ENCODE measurements at regions not wholly inside any gene's neighbourhood (a gene's known extent, or its start where the extent isn't known, plus 50 kb on each side); places are given as distances from the start of the nearest gene placed in this dataset.

GRCh38 chr3:159069866-159070425 lies 268.1 kb downstream of the MFSD1 start:
- Histone ChIP-seq H3K27me3 (no peaks in the 10 kb centered on the region), H3K27ac (no peak overlapping the region), H3K79me2 (ENCODE audit: low read depth) (no peaks in the 10 kb centered on the region), H3F3A (ENCODE audit: low read depth) (no peaks in the 10 kb centered on the region), H3K36me3 (no peaks in the 10 kb centered on the region), H3K9ac (no peak overlapping the region), H4K20me1 (ENCODE audit: low read depth) (no peaks in the 10 kb centered on the region), H3K4me2 (no peak overlapping the region), H3K9me3 (ENCODE audit: low read depth) (no peaks in the 10 kb centered on the region), H3K4me3 (no peak overlapping the region), H3K4me1 (peaks cover 6% of the 10 kb centered on the region), H2AFZ (replicated peaks) (no peak overlapping the region)
- Mint-ChIP-seq H3K9me3 (no peaks in the 10 kb centered on the region), H3K27me3 (ENCODE audit: insufficient read depth, low read depth) (no peaks in the 10 kb centered on the region), H3K27ac (no peak overlapping the region), H3K36me3 (no peaks in the 10 kb centered on the region), H3K4me1 (peaks cover 7% of the 10 kb centered on the region), H3K4me3 (no peak overlapping the region)
- DNase-seq (ENCODE audit: low spot score): no peak
- TF ChIP-seq CTCF (IDR thresholded peaks at IDR 0.05) (no peak), EZH2phosphoT487 (IDR thresholded peaks at IDR 0.05) (no peak), EZH2 (IDR thresholded peaks at IDR 0.05) (no peak)

- H3K36me3 ChIP-seq: no peaks in the 10 kb centered on the region
- H3K27me3 ChIP-seq: no peaks in the 10 kb centered on the region
- peaks cover 11% of the 10 kb centered on the region for H3K4me1 ChIP-seq
- no peak overlapping the region for H3K27ac ChIP-seq
- H3K9me3 ChIP-seq (ENCODE audit: low read depth): no peaks in the 10 kb centered on the region
- Mint-ChIP-seq H3K4me3 (no peak overlapping the region), H3K4me1 (peaks cover 6% of the 10 kb centered on the region), H3K36me3 (no peaks in the 10 kb centered on the region), H3K27me3 (ENCODE audit: insufficient read depth, low read depth) (no peaks in the 10 kb centered on the region), H3K27ac (no peak overlapping the region), H3K9me3 (no peaks in the 10 kb centered on the region)
- no peak overlapping the region for H3K4me2 ChIP-seq
- H3K9ac ChIP-seq: no peak overlapping the region
- no peaks in the 10 kb centered on the region for H3F3A ChIP-seq (ENCODE audit: low read depth)
- no peak overlapping the region for H3K4me3 ChIP-seq
- H2AFZ ChIP-seq (replicated peaks): no peak overlapping the region
- H4K20me1 ChIP-seq (ENCODE audit: low read depth): no peaks in the 10 kb centered on the region
- DNase-seq (ENCODE audit: low spot score): no peak
- no peaks in the 10 kb centered on the region for H3K79me2 ChIP-seq (ENCODE audit: low read depth)
- TF ChIP-seq EZH2 (IDR thresholded peaks at IDR 0.05): no peak
Observed at GRCh38 chr3:159074756-159075701, 273.2 kb downstream of the MFSD1 start.

GRCh38 chr3:159077860-159078259 lies 276.0 kb downstream of the MFSD1 start:
- Histone ChIP-seq H3K27me3 (no peaks in the 10 kb centered on the region), H3K9ac (no peak overlapping the region), H3K27ac (no peak overlapping the region), H3F3A (ENCODE audit: low read depth) (no peaks in the 10 kb centered on the region), H3K79me2 (ENCODE audit: low read depth) (no peaks in the 10 kb centered on the region), H2AFZ (replicated peaks) (no peak overlapping the region), H3K9me3 (ENCODE audit: low read depth) (no peaks in the 10 kb centered on the region), H3K36me3 (no peaks in the 10 kb centered on the region), H3K4me3 (no peak overlapping the region), H4K20me1 (ENCODE audit: low read depth) (no peaks in the 10 kb centered on the region), H3K4me2 (no peak overlapping the region), H3K4me1 (peaks cover 11% of the 10 kb centered on the region)
- H3K36me3 Mint-ChIP-seq: no peaks in the 10 kb centered on the region
- TF ChIP-seq EZH2phosphoT487 (IDR thresholded peaks at IDR 0.05): no peak
- no peak for TF ChIP-seq CTCF (IDR thresholded peaks at IDR 0.05)
- no peak for TF ChIP-seq EZH2 (IDR thresholded peaks at IDR 0.05)
- H3K27ac Mint-ChIP-seq: no peak overlapping the region
- no peak overlapping the region for H3K4me3 Mint-ChIP-seq
- peaks cover 6% of the 10 kb centered on the region for H3K4me1 Mint-ChIP-seq
- H3K27me3 Mint-ChIP-seq (ENCODE audit: insufficient read depth, low read depth): no peaks in the 10 kb centered on the region
- no peak for DNase-seq (ENCODE audit: low spot score)
- H3K9me3 Mint-ChIP-seq: no peaks in the 10 kb centered on the region

DNA sequence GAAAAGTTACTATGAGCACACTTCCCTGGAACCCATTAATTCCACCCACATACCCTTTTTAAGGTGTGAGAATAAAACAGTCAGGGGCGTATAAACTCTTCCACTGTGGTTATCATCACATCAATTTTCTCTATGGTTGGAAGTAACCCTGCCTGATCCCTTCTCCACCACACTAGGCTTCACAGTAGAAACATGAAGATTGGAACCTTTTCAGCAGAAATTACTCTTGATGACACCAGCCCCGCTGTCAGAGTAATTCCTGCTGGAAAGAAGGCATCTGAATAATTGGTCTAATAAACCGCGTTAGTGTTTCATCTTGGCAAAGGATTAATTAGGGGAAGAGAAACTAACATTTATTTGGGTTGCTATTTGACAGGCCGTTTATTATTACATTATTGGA lies 278.4 kb downstream of the MFSD1 start:
- H3K9me3 ChIP-seq (ENCODE audit: low read depth): no peaks in the 10 kb centered on the region
- peaks cover 2% of the 10 kb centered on the region for H3K4me1 ChIP-seq
- TF ChIP-seq EZH2 (IDR thresholded peaks at IDR 0.05): no peak
- no peak for TF ChIP-seq CTCF (IDR thresholded peaks at IDR 0.05)
- TF ChIP-seq EZH2phosphoT487 (IDR thresholded peaks at IDR 0.05): no peak
- no peaks in the 10 kb centered on the region for H3K27me3 ChIP-seq
- H3K4me3 ChIP-seq: no peak overlapping the region
- no peaks in the 10 kb centered on the region for H3K9me3 Mint-ChIP-seq
- H3K79me2 ChIP-seq (ENCODE audit: low read depth): no peaks in the 10 kb centered on the region
- H2AFZ ChIP-seq (replicated peaks): no peak overlapping the region
- no peaks in the 10 kb centered on the region for H3K27me3 Mint-ChIP-seq (ENCODE audit: insufficient read depth, low read depth)
- no peak overlapping the region for H3K4me3 Mint-ChIP-seq
- H3K36me3 ChIP-seq: no peaks in the 10 kb centered on the region
- DNase-seq (ENCODE audit: low spot score): no peak
- no peaks in the 10 kb centered on the region for H4K20me1 ChIP-seq (ENCODE audit: low read depth)
- H3K4me1 Mint-ChIP-seq: peaks cover 3% of the 10 kb centered on the region
- no peaks in the 10 kb centered on the region for H3K36me3 Mint-ChIP-seq
- H3K4me2 ChIP-seq: no peak overlapping the region
- H3K27ac ChIP-seq: no peak overlapping the region
- no peaks in the 10 kb centered on the region for H3F3A ChIP-seq (ENCODE audit: low read depth)
- no peak overlapping the region for H3K27ac Mint-ChIP-seq
- no peak overlapping the region for H3K9ac ChIP-seq
